Adipocyte (in vitro differentiated cells): ENCODE measurements at regions not wholly inside any gene's neighbourhood (a gene's known extent, or its start where the extent isn't known, plus 50 kb on each side); places are given as distances from the start of the nearest gene placed in this dataset.

ENCODE experiments used
- DNase-seq: peaks from one replicate; pipeline ENCODE4 v3.0.0-alpha.2; 2015; ENCODE audit warnings: low read depth
- H3K27me3 ChIP-seq: replicated peaks from 2 replicates; pipeline ENCODE4 v1.7.0; 2013; ENCODE audit warnings: mild to moderate bottlenecking, low read length, moderate library complexity; ENCODE audit not compliant: control insufficient read depth, insufficient read depth
- H3K36me3 ChIP-seq: 2 replicates; pipeline ENCODE4 v1.7.0; 2013; ENCODE audit warnings: low read length, mild to moderate bottlenecking, moderate library complexity; ENCODE audit not compliant: control insufficient read depth, insufficient read depth, severe bottlenecking
- H3K4me1 ChIP-seq: 2 replicates; pipeline ENCODE4 v1.7.0; 2013; ENCODE audit warnings: mild to moderate bottlenecking, low read length, moderate library complexity; ENCODE audit not compliant: control insufficient read depth, insufficient read depth
- H3K4me3 ChIP-seq: 2 replicates; pipeline ENCODE4 v1.7.0; 2013; ENCODE audit warnings: mild to moderate bottlenecking, low read length, moderate library complexity
- H3K9ac ChIP-seq: 2 replicates; pipeline ENCODE4 v1.7.0; 2013; ENCODE audit warnings: mild to moderate bottlenecking, low read length, moderate library complexity
- H3K9me3 ChIP-seq: 2 replicates; pipeline ENCODE4 v1.7.0; 2013; ENCODE audit warnings: mild to moderate bottlenecking, low read length, moderate library complexity; ENCODE audit not compliant: control insufficient read depth

- no peak for DNase-seq
- Histone ChIP-seq H3K9me3 (peaks cover 10% of the 10 kb centered on the region), H3K9ac (no peak overlapping the region), H3K4me1 (peaks cover 6% of the 10 kb centered on the region), H3K4me3 (no peak overlapping the region), H3K27me3 (peaks cover 10% of the 10 kb centered on the region), H3K36me3 (no peaks in the 10 kb centered on the region)
These were observed 62.3 kb downstream of the UCHL1 start for GRCh38 chr4:41318839-41319530.

GRCh38 chr4:41319553-41319952, 62.8 kb downstream of the UCHL1 start:
- H3K36me3 ChIP-seq = no peaks in the 10 kb centered on the region
- H3K4me3 ChIP-seq = no peak overlapping the region
- DNase-seq = no peak
- H3K4me1 ChIP-seq = peaks cover 6% of the 10 kb centered on the region
- peaks cover 10% of the 10 kb centered on the region for H3K27me3 ChIP-seq
- H3K9me3 ChIP-seq = peaks cover 10% of the 10 kb centered on the region
- H3K9ac ChIP-seq = no peak overlapping the region

GRCh38 chr4:41320278-41320677, 63.5 kb downstream of the UCHL1 start:
- H3K9me3 ChIP-seq = peaks cover 10% of the 10 kb centered on the region
- peaks cover 10% of the 10 kb centered on the region for H3K27me3 ChIP-seq
- no peak for DNase-seq
- H3K9ac ChIP-seq = no peak overlapping the region
- H3K4me3 ChIP-seq = no peak overlapping the region
- H3K4me1 ChIP-seq = peaks cover 6% of the 10 kb centered on the region
- H3K36me3 ChIP-seq = no peaks in the 10 kb centered on the region

- Histone ChIP-seq H3K9me3 (peaks cover 10% of the 10 kb centered on the region), H3K36me3 (no peaks in the 10 kb centered on the region), H3K27me3 (peaks cover 10% of the 10 kb centered on the region), H3K4me3 (no peak overlapping the region), H3K4me1 (peaks cover 6% of the 10 kb centered on the region), H3K9ac (no peak overlapping the region)
- no peak for DNase-seq
These were observed 64.1 kb downstream of the UCHL1 start for GRCh38 chr4:41320786-41321185.

GRCh38 chr4:41321216-41321945, 64.7 kb downstream of the UCHL1 start:
- no peak overlapping the region for H3K4me3 ChIP-seq
- peaks cover 6% of the 10 kb centered on the region for H3K4me1 ChIP-seq
- H3K27me3 ChIP-seq = peaks cover 10% of the 10 kb centered on the region
- no peak overlapping the region for H3K9ac ChIP-seq
- no peaks in the 10 kb centered on the region for H3K36me3 ChIP-seq
- peaks cover 10% of the 10 kb centered on the region for H3K9me3 ChIP-seq
- DNase-seq = no peak

- Histone ChIP-seq H3K4me3 (no peak overlapping the region), H3K9me3 (peaks cover 8% of the 10 kb centered on the region), H3K36me3 (no peaks in the 10 kb centered on the region), H3K9ac (no peak overlapping the region), H3K4me1 (peaks cover 6% of the 10 kb centered on the region), H3K27me3 (peaks cover 10% of the 10 kb centered on the region)
- no peak for DNase-seq
These were observed 65.9 kb downstream of the UCHL1 start for GRCh38 chr4:41322617-41323016.

- no peaks in the 10 kb centered on the region for H3K36me3 ChIP-seq
- peak; percentile 15 for DNase-seq
- peaks cover 12% of the 10 kb centered on the region for H3K27me3 ChIP-seq
- no peak overlapping the region for H3K9ac ChIP-seq
- H3K9me3 ChIP-seq = peaks cover 6% of the 10 kb centered on the region
- peaks cover 6% of the 10 kb centered on the region for H3K4me1 ChIP-seq
- no peak overlapping the region for H3K4me3 ChIP-seq
These were observed 66.5 kb downstream of the UCHL1 start for GRCh38 chr4:41323179-41323578.

GRCh38 chr4:41323706-41324105, 67.0 kb downstream of the UCHL1 start:
- Histone ChIP-seq H3K9me3 (peaks cover 6% of the 10 kb centered on the region), H3K4me3 (no peak overlapping the region), H3K36me3 (no peaks in the 10 kb centered on the region), H3K27me3 (peaks cover 16% of the 10 kb centered on the region), H3K4me1 (peaks cover 6% of the 10 kb centered on the region), H3K9ac (no peak overlapping the region)
- no peak for DNase-seq

GRCh38 chr4:41324861-41325260, 68.1 kb downstream of the UCHL1 start:
- H3K9me3 ChIP-seq = peaks cover 6% of the 10 kb centered on the region

GRCh38 chr4:41325901-41326300, 69.2 kb downstream of the UCHL1 start:
- no peak overlapping the region for H3K9ac ChIP-seq
- peaks cover 11% of the 10 kb centered on the region for H3K27me3 ChIP-seq
- H3K9me3 ChIP-seq = peaks cover 6% of the 10 kb centered on the region
- H3K4me1 ChIP-seq = peaks cover 6% of the 10 kb centered on the region
- H3K4me3 ChIP-seq = no peak overlapping the region
- H3K36me3 ChIP-seq = no peaks in the 10 kb centered on the region
- DNase-seq = no peak

More at GRCh38 chr4:41324861-41325260, 68.1 kb downstream of the UCHL1 start:
- Histone ChIP-seq H3K4me3 (no peak overlapping the region), H3K27me3 (peaks cover 11% of the 10 kb centered on the region), H3K9ac (no peak overlapping the region), H3K4me1 (peaks cover 6% of the 10 kb centered on the region), H3K36me3 (no peaks in the 10 kb centered on the region)
- DNase-seq = no peak

GRCh38 chr4:41326776-41327175, 70.0 kb downstream of the UCHL1 start:
- DNase-seq = no peak
- Histone ChIP-seq H3K4me3 (no peak overlapping the region), H3K27me3 (peaks cover 8% of the 10 kb centered on the region), H3K9ac (no peak overlapping the region), H3K4me1 (peaks cover 6% of the 10 kb centered on the region), H3K9me3 (no peaks in the 10 kb centered on the region), H3K36me3 (no peaks in the 10 kb centered on the region)
